Skeletal muscle cell (primary cell): ENCODE measurements at regions not wholly inside any gene's neighbourhood (a gene's known extent, or its start where the extent isn't known, plus 50 kb on each side); places are given as distances from the start of the nearest gene placed in this dataset.
"Not testable (repeated sequence)": the region's sequence is repeated elsewhere in the genome, so short reads cannot be mapped to it uniquely, and the experiment has no call there.

ENCODE experiments used
- DNase-seq: peaks from one replicate; pipeline ENCODE4 v3.0.0-alpha.2; 2010; ENCODE audit warnings: low read depth
- H3K4me3 ChIP-seq: 2 replicates; pipeline ENCODE4 v1.5.1; 2011; ENCODE audit warnings: low read depth, mild to moderate bottlenecking, control low read depth, low read length, moderate library complexity

DNA sequence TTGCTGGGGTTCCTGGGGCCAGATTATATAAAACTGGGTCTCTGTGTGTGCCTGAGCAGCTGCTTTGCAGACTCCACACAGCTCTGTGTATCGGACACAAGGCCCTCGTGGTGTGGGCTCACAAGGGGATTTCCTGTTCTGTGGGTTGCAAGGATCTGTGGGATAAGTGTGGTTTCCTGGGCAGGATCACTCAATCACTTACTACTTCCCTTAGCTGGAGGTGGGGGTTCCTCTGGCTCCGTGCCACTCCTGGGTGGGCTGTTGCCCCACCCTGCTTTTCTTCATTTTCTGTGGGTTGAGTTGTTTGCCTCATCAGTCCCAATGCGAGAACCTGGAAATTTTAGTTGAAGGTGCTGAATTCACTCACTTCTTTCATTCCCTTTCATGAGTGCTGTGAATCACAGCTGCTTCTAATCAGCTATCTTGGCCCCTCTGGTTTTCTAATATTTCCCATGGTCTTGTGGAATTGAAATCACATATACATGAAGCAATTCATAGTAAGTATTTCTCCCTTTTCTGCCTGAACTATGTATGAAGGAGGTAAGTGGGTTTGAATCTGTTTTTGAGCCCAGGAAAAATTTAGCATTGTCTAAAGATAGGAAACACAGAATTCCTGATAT lies 196.3 kb downstream of the DCDC2C start:
- DNase-seq = no peak
- no peak overlapping the region for H3K4me3 ChIP-seq

DNA sequence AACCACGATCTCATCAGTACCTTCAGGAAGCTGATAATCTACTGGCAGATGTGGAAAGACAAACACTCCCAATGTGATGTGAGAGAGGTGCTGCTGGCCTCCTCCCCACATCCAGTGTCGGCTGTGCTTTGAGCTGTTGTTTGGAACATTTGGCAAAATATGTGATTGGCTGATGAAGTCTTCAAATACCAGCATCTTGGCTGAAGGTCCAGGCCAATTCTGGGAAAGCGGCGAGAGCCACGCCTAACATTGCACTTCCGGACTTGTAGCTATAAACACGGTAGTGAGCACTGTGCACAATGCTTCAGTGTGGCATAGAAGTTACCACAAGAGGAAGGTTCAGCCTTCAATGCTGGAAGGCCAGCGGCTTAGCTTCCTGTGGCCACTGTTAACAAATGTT lies 198.8 kb downstream of the DCDC2C start:
- DNase-seq = no peak
- no peak overlapping the region for H3K4me3 ChIP-seq

DNA sequence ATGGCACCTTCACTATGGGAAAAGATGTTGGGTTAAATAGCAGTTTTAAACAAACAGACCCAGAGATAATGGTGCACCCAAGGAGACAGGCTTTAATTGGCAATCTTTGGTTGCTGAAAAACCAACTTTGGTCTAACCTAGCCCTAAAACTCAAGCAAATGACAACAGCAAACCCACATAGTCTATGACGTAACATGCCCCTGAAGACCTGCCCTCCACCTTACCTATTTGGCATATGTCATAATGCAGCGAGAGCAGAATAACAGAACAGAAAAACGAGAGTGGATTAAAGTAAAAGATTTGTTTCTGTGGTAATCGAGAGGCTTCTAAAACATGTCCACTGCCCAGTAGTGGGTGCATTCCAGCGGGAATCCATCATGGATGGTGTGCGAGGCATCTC lies 200.7 kb downstream of the DCDC2C start:
- H3K4me3 ChIP-seq = no peak overlapping the region
- DNase-seq = no peak

DNA sequence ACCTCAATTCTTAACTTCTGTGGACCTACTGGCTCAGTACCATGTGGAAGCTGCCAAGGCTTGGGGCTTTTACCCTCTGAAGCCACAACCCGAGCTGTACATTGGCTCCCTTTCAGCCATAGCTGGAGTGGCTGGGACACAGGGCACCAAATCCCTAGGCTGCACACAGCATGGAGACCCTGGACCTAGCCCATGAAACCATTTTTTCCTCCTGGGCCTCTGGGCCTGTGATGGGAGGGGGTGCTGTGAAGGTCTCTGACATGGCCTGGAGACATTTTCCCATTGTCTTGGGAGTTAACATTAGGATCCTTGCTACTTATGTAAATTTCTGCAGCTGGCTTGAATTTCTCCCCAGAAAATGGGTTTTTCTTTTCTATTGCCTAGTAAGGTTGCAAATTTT lies 205.1 kb downstream of the DCDC2C start:
- not testable (repeated sequence) for DNase-seq, H3K4me3 ChIP-seq

DNA sequence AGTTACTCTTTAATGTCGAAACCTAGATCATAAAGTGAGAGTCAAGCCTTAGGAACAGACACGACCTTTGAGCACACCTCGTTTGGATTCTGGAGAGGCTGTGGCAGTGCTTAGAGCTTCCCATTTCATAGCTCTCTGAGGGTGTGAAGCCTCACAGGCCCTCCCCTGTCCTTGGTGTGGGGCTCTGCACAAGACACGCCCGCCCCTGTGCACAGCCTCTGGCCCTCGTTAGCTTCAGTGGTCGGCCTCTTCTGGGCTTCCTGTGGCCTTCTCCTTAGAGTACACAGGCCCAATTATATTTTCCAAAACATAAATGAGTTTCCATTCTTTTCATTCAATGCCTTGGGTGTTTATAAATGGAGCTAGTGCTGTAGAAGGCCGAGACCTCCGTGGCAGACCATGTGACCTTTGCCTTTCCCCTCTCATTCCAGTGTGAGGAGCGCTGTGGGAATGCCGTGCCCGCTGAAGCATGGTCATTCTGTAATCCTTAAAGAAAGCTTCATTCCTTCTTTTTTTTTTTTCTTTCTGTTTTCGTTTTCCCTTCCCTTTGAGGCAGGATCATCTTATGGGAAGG lies 208.6 kb downstream of the DCDC2C start:
- DNase-seq = no peak
- no peak overlapping the region for H3K4me3 ChIP-seq

DNA sequence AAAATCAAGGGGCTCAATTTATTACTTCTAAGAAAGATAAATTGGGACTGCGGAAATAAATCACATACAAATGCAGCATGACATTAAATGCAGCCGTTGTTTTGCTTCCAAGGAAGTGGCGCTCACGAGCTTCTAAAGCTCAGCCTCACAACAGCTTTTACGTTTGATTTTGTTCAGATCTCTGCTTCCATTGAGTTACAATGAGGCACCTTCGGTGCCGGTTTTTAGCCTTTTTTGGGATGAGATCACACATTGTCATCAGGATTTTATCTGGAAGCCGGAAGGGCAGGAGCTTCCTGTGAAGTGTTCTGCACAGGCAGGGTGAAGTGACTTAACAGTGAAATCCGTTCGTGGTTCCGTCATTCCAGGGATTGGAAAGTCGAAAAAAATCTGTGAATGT lies 209.8 kb downstream of the DCDC2C start:
- no peak overlapping the region for H3K4me3 ChIP-seq
- no peak for DNase-seq

DNA sequence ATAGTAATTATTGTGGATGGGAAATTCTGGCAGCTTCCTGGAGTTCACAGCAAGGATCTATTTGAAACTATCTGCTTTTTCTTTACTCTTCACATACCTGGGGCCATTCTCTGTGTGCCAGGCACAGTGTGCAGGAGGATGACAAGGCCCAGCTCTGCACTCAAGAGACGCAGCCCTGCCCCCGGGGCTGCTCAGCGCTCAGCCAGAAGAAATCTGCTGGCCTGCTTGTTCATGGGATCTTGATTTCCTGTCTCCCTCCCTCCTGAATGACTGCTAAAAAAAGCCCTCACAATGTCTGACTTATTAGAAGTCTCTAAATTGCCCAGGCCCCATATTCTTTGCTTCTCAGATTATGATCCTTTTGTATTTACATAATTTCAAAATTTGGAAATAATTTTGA lies 210.9 kb downstream of the DCDC2C start:
- DNase-seq = no peak
- no peak overlapping the region for H3K4me3 ChIP-seq

DNA sequence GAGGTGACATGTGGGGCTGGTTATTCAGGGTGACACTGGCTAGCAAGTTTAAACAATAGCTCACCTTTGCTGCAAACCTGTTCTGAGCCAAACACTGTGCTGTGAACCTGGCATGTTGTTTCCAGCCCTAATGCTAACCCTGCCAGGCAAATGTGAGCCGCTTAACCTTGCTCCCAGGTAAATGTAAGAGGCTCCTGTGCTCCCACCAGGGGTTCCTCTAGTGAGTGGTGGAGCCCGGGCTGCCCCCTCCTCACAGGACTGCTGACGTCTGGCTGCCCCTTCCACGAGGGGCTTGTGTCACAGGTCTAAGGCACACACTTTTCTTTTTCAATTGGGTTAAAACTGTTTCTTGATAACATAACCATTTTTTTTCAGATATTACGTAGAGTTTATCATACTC lies 223.7 kb downstream of the DCDC2C start:
- no peak overlapping the region for H3K4me3 ChIP-seq
- DNase-seq = no peak

DNA sequence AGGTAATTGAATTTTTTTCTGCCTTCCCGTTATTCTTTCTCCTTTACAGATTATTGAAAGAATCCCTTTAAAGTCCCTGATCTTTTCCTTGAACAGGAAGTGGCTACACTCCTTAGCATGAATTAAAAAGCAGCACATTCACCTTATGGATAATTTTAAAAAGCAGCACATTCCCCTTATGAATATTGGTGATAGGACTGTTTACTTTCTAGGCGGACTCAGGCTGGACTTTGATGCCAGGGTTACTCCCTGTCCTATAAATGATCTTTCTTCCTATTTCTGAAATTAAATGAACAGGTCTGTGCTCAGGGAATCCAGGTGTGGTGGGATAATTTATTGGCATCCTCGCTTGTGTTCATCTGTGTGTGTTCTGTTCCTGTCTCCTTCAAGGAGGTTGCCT lies 226.0 kb downstream of the DCDC2C start:
- no peak for DNase-seq
- H3K4me3 ChIP-seq = no peak overlapping the region

DNA sequence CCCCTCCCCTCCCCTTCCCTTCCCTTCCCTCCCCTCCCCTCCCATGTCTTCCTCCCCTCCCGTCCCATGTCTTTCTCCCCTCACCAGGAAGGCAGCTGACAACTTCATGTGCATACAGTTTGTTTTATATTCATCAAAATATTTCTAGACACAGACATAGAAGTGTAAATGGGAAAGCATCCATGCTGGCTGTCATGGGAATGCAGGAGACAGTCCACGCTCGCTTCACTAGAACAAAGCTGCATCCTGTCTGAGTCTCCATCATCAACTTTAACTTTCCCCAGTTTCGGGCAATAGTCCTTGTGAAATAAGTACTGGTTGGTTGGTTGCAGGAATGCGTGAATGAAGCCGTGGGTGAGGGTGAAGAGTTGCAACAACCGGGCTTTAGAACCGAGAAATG lies 226.9 kb downstream of the DCDC2C start:
- no peak overlapping the region for H3K4me3 ChIP-seq
- no peak for DNase-seq

DNA sequence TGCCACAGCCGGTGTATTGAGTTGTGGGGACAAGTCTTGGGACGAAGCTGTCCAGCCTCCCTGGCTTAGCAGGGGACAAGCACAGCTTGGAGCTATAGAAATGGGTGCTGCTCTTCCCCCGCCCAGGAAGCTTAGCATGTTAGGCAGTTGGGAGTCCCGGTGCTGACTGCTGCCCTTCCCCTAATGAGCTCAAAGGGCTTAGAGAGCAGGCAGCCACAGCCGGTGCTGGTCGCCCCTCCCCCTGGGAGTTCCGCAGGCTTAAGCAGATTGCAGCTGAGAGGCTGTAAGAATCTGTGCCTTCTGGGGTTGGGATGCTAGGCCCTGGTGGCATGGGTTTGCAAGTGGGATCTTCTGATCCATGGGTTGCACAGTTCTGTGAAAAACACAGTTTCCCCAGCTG lies 237.3 kb downstream of the DCDC2C start:
- no peak overlapping the region for H3K4me3 ChIP-seq
- DNase-seq = no peak

DNA sequence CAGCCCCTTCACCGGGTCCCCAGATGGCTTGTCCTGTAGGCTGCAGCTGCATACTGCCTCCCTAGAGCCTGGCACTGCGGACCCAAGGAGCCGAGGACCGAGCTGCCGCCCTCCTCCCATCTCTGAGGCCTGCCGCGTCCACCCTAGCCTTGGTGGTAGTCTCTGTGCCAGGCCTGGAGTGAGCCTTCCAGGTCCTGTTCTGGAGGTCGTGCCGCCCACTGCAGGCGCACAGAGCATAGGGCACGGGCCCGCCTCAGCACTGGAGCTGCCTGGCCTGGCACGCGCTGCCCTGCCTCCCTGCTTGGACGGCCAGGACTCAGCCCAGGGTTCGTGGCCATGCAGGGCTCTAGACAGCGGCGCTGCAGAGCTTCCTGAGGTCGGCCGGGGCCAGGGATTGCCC lies 239.5 kb downstream of the DCDC2C start:
- DNase-seq = no peak
- no peak overlapping the region for H3K4me3 ChIP-seq

DNA sequence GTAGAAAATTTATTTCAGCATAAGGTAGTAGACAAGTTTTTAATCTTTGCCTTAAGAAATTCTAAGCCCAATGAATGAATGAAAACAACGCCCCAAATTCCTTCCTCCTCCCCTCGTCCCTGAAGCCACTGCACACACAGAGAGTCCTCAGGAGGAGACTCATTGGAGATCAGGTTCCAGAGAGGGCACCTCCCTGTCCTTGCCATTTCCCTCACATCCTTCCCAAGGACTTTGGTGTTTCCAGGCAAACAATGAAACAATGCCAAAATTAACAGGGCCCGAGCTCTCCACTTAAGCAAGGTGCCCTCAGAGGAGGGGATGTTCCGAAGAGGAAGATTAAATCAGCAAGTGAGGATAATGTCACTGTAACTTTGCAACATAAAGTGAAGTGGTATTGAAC lies 240.7 kb downstream of the DCDC2C start:
- no peak overlapping the region for H3K4me3 ChIP-seq
- no peak for DNase-seq

DNA sequence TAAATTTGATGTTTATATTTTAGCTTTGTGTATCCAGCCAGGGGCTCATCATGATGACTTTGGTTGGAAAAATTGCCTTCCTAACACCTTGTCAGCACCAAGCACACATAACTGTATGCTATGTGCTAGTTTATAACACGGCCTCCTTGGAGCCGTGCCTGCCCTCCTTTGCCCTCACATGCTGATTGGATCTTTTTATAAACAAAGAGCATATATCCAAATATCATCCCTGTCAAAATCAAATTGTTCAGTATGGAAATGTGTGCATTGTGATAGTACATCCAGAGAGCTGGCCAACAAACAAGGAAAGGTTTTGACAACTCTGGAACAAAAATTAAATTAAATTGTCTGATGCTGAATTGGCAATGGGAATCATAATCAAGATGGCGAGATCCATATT lies 241.5 kb downstream of the DCDC2C start:
- no peak overlapping the region for H3K4me3 ChIP-seq
- no peak for DNase-seq

DNA sequence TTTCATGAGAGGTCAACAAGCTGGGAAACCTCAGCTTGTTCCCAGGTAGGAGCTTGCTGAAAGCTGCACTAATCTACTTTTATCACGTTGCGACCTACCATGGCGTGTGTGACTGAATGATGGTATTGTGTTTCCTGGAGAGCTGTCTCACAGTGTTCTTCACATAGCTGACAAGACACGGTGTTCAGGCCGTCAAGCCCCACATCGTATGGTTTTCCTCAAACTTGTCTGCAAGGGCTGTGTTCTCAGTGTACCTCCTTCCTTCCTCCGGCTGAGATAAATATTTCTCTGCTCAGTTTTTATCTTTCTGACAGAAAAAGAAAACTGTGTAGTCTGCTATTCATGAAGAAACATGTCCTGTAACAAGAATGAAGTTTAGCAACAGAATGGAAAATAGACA lies 244.8 kb downstream of the DCDC2C start:
- DNase-seq = no peak
- no peak overlapping the region for H3K4me3 ChIP-seq

DNA sequence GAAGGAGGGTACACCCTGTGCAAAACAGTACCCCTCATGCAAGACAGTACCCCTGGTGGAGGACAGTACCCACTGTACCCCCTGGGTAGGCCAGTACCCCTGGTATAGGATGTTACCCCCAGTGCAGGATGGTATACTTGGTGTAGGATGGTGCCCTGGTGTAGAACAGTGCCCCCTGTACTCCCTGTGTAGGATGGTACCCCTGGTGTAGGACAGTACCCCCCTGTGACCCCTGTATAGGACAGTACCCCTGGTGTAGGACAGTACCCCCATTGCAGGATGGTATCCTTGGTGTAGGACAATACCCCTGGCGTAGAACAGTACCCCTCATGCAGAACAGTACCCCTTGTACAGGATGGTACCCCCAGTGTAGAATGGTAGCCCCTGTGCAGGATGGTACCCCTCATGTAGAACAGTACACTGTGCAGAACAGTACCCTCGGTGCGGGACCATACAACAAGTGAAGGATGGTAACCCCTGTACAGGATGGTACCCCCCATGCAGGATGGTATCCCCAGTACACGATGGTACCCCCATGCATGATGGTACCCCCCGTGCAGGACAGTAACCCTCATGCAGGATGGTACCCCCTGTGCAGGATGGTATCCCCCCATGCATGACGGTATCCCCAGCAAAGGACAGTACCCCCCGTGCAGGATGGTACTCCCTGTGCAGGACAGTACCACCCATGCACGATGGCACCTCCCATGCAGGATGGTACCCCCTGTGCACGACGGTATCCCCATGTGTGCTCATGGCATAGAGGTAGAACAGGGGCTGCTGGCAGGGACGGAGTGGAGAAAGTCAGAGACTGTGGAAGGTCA lies 248.0 kb downstream of the DCDC2C start:
- DNase-seq = no peak

DNA sequence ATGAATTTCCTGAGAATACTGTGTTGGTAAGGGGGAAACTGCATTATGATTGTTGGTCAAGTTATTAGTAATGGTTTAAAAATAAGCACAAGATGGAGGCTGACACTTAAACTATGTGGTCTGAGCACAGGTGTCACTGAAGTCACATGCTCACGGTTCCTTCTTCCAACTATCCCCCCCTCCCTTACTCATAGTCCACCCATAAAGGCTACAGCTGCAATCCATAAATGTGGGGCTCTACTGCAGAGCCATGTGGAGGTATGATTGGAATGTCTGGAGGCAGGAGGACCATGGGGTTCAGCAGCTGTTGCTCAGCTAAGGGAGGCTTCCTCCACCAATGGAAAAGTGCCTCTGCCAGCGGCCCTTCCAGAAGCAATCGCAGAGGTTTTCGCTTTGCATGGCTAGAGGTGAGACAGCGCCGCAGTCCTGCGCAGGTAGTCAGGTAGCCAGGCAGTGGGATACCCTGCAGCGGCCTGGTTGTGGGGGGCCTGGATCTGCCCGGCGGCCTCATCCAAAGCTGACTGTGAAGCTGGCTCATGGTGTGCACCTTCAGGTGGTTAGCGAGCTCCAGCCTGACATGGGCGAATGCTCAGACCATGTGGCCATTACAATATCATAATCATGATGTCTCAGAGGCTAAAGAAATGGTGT lies 249.6 kb downstream of the DCDC2C start:
- no peak for DNase-seq
- no peak overlapping the region for H3K4me3 ChIP-seq

More for the DNA sequence above, 248.0 kb downstream of the DCDC2C start:
- no peak overlapping the region for H3K4me3 ChIP-seq

DNA sequence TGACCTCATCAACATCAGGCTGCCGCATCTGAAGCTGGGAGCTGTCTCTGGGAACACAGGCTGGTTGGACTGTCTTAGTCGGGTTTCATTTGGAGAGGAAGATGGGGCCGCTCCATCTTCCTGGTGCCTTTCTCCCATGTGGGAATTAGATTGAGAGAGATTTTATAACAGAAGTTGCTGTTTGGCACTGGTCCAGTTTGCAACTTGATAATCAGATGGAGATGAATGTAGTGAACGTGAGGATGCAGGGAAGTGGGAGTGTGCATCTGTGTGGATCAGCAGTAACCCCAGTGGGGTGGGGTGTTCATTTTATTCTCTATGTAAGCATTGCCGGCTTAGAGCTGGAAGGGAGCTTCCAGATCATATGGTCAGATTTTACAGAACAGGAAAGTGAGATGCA lies 250.9 kb downstream of the DCDC2C start:
- DNase-seq = no peak
- no peak overlapping the region for H3K4me3 ChIP-seq

DNA sequence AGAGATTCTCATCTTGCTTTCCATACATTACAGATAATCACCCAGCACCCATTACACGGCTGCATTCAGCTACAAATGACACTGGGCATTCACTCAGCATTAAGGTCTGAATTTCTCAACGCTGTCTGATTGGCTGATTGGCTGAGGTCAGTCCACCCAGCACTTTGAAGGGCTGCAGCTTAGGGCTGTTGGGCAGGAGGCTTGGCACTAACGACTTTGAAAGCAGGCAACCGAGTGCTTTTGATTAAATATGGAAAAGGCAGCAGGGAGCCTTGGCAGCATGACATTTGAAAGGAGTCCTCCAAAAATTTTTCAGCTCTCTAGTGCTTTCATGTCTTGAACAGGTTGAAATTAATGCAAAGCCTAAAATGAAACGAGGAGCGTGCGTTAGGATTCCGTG lies 253.0 kb downstream of the DCDC2C start:
- DNase-seq = no peak
- no peak overlapping the region for H3K4me3 ChIP-seq

DNA sequence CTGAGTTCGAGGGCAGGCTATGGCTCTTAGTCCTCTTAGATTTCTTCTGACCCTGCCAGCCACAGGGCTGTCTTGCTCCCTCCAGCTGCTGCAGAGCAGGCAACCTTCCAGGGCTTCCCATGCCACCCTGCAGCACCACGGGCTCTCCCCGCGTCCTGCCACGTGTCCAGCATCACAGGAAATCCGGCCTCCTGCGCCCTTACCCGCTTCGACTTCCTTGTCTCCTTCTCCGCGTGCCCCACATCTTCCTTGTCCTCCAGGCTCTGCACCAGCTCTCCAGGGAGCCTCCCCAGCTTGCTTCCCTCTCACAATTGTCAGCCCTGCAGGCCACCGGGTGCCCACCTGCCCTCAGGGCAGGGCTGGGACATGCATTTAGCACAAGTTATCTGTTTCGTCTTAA lies 253.5 kb downstream of the DCDC2C start:
- H3K4me3 ChIP-seq = no peak overlapping the region
- DNase-seq = no peak

DNA sequence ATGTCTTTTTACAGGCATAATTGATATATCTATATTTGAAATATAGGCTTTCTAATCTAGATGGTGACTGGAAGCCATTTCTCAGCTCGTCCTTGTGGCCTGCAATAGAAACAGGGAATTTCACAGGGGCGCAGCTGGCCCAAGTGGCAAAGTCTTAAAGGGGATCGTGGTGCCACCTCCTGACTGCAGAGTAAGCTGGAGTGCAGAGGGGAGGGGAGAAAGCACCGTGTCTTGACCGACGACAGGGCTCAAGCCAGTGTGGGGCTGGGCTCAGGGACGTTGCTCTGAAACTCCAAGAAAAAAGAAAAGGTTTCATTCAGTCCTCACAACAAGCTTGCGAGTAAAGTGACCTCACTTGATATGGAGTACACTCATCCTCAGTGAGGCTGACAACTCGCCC lies 255.1 kb downstream of the DCDC2C start:
- DNase-seq = no peak

More for the DNA sequence above, 255.1 kb downstream of the DCDC2C start:
- no peak overlapping the region for H3K4me3 ChIP-seq
